Fibroblast of lung (primary cell): ENCODE measurements at regions not wholly inside any gene's neighbourhood (a gene's known extent, or its start where the extent isn't known, plus 50 kb on each side); places are given as distances from the start of the nearest gene placed in this dataset.

Experiments
- DNase-seq, 2 donors: peaks; one replicate each; pipeline versions ENCODE4 v3.0.0 to v3.0.0-alpha.2; 2010; ENCODE audit warnings: low read depth in 2 of 2
- H2AFZ ChIP-seq: 2 replicates; pipeline ENCODE4 v1.5.1; 2012; ENCODE audit warnings: low read length, control low read depth, inconsistent platforms
- H3K27ac ChIP-seq: 2 replicates; pipeline ENCODE4 v1.5.1; 2011; ENCODE audit warnings: low read length, control low read depth; ENCODE audit not compliant: insufficient read depth
- H3K27me3 ChIP-seq: 2 replicates; pipeline ENCODE4 v1.5.1; 2011; ENCODE audit warnings: mild to moderate bottlenecking, low read length; ENCODE audit not compliant: control insufficient read depth, insufficient read depth
- H3K36me3 ChIP-seq: 2 replicates; pipeline ENCODE4 v1.5.1; 2011; ENCODE audit warnings: low read length; ENCODE audit not compliant: control insufficient read depth, insufficient read depth
- H3K4me1 ChIP-seq: 2 replicates; pipeline ENCODE4 v1.5.1; 2011; ENCODE audit warnings: low read length; ENCODE audit not compliant: control insufficient read depth, insufficient read depth; ENCODE audit errors: extremely low read depth
- H3K4me2 ChIP-seq: 2 replicates; pipeline ENCODE4 v1.5.1; 2011; ENCODE audit warnings: low read length, control low read depth; ENCODE audit not compliant: insufficient read depth; ENCODE audit errors: extremely low read depth
- H3K4me3 ChIP-seq, 4 experiments: fragments of 200-600 bp in 1 of 4; sonication (generic) in 1 of 4; replicated peaks in 1 of 4; 2 replicates each; pipeline ENCODE4 v1.5.1; 2011 to 2016; ENCODE audit warnings: low read length in 4 of 4, low read depth in 3 of 4, mild to moderate bottlenecking in 3 of 4, control low read depth in 2 of 4, inconsistent platforms in 1 of 4, mixed read lengths in 1 of 4; ENCODE audit not compliant: insufficient read depth in 1 of 4; ENCODE audit errors: control extremely low read depth in 1 of 4
- H3K79me2 ChIP-seq: 2 replicates; pipeline ENCODE4 v1.5.1; 2012; ENCODE audit warnings: mild to moderate bottlenecking, low read length, inconsistent platforms; ENCODE audit not compliant: control insufficient read depth, insufficient read depth
- H3K9ac ChIP-seq: 2 replicates; pipeline ENCODE4 v1.5.1; 2011; ENCODE audit warnings: mild to moderate bottlenecking, low read length, control low read depth; ENCODE audit not compliant: insufficient read depth
- H3K9me3 ChIP-seq: 2 replicates; pipeline ENCODE4 v1.5.1; 2012; ENCODE audit warnings: low read depth, low read length; ENCODE audit not compliant: control insufficient read depth, insufficient read depth
- H4K20me1 ChIP-seq: 2 replicates; pipeline ENCODE4 v1.5.1; 2011; ENCODE audit warnings: low read length; ENCODE audit not compliant: control insufficient read depth, insufficient read depth; ENCODE audit errors: extremely low read depth
- EZH2 ChIP-seq: IDR thresholded peaks from 2 replicates; pipeline ENCODE4 v1.5.1; 2012; ENCODE audit warnings: low read length, control low read depth, mild to moderate bottlenecking; ENCODE audit errors: missing control alignments
- TF ChIP-seq, protein P1 (sequence below), 2 donors: IDR thresholded peaks in 1 of 2; conservative IDR thresholded peaks in 1 of 2; 1 replicate in 1 of 2; 2 replicates in 1 of 2; pipeline ENCODE4 v1.5.1; 2011 to 2012; ENCODE audit warnings: low read length in 2 of 2, control low read depth in 1 of 2, inconsistent platforms in 1 of 2, low read depth in 1 of 2, mild to moderate bottlenecking in 1 of 2

DNA sequence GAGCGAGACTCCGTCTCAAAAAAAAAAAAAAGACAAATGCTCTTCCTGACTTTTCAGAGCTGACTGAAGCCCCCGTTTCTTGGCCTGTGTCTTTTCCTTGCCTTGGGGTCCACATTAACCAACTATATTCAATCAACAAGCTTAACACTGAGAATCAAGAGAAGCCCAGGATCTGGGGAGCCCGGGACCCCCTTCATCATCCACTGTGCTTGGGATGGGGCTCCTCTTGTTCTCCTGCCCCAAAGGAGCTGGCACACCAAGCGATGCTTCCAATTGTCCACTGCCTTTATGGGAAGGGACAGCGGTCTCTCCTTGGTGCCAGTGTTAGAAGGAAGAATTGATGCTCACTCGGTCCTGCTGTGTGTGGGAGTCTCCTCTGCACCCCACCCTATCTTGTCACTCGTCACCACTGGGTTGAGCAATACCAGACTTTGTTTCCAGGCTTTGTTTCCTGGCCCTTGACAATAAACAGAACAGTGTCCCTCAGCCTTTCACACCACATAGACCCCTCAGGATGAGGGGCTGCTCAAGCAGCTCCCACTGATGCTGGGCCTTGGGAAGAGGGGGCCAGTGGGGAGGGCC lies 146.7 kb downstream of the KCNJ12 start:
- DNase-seq: no peak
- H4K20me1 ChIP-seq: no peaks in the 10 kb centered on the region

DNA sequence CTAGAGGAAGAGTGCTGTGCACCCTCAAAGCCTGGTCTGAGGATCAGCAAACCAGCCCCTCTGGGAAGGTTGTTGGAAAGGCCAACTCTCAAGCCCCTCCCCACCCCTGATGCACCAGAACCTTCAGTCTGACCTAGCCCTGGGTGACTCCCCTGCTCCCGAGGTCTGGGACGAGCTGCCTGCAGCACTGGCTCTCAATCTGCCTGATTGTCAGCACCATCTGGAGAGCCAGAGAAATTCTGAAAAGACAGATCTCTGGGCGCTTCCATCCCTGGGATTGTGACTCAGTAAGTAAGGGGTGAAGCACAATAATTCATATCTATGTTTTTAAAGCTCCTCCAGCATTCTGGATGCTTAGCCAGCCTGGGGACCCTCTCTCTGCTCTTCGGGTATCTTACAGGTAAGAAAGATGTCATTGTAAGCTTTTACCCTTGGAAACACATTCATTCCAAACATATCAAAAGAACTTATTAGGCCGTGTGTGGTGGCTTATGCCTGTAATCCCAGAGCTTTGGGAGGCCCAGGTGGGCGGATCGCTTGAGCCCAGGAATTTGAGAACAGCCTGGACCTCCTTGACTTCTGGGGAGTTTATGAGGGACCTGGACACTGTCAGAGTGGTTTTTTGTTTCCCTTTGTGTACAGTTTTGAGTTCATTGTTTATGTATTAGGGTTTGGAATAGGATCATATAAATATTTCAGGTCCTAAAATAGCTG lies 147.5 kb downstream of the KCNJ12 start:
- TF ChIP-seq, protein P1, sequence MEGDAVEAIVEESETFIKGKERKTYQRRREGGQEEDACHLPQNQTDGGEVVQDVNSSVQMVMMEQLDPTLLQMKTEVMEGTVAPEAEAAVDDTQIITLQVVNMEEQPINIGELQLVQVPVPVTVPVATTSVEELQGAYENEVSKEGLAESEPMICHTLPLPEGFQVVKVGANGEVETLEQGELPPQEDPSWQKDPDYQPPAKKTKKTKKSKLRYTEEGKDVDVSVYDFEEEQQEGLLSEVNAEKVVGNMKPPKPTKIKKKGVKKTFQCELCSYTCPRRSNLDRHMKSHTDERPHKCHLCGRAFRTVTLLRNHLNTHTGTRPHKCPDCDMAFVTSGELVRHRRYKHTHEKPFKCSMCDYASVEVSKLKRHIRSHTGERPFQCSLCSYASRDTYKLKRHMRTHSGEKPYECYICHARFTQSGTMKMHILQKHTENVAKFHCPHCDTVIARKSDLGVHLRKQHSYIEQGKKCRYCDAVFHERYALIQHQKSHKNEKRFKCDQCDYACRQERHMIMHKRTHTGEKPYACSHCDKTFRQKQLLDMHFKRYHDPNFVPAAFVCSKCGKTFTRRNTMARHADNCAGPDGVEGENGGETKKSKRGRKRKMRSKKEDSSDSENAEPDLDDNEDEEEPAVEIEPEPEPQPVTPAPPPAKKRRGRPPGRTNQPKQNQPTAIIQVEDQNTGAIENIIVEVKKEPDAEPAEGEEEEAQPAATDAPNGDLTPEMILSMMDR (conservative IDR thresholded peaks at IDR 0.05 in 1 of 2, IDR thresholded peaks at IDR 0.05 in 1 of 2; ENCODE audit: low read depth in 1 of 2, low read length in 2 of 2): no peak
- no peak for TF ChIP-seq EZH2
- Histone ChIP-seq H3K9me3 (no peaks in the 10 kb centered on the region), H4K20me1 (no peaks in the 10 kb centered on the region), H3K9ac (no peak overlapping the region), H3K4me2 (no peak overlapping the region), H3K4me3 (no peak overlapping the region), H3K36me3 (no peaks in the 10 kb centered on the region), H3K4me1 (no peaks in the 10 kb centered on the region), H3K27ac (no peak overlapping the region), H2AFZ (no peak overlapping the region), H3K79me2 (no peaks in the 10 kb centered on the region), H3K27me3 (peaks cover 2% of the 10 kb centered on the region)
- no peak for DNase-seq

More for the DNA sequence above, 146.7 kb downstream of the KCNJ12 start:
- Histone ChIP-seq H3K9ac (no peak overlapping the region), H3K79me2 (no peaks in the 10 kb centered on the region), H3K27ac (no peak overlapping the region), H2AFZ (no peak overlapping the region), H3K4me2 (no peak overlapping the region), H3K4me3 (no peak overlapping the region), H3K4me1 (no peaks in the 10 kb centered on the region), H3K27me3 (peaks cover 2% of the 10 kb centered on the region), H3K9me3 (no peaks in the 10 kb centered on the region), H3K36me3 (no peaks in the 10 kb centered on the region)
- no peak for TF ChIP-seq EZH2
- TF ChIP-seq, protein P1 (conservative IDR thresholded peaks at IDR 0.05 in 1 of 2, IDR thresholded peaks at IDR 0.05 in 1 of 2; ENCODE audit: low read depth in 1 of 2, low read length in 2 of 2): no peak

DNA sequence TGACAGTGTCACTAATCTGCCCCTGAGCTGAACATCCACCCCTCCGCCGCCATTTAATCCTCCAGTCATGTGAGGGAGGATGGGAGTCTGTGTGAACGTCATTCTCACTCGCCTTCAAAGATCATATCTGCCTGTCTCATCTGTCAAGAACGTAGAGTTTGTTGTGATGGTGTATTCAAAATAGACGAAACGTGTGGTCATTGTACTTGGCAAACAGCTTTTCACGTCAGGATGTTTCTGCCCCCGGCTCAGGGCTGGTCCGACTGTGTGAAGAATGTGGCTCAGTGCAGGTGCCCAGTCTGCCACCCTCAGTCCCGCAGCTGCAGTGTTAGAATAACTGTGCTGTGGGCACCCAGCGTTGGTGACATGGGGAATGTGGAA lies 148.0 kb downstream of the KCNJ12 start:
- Histone ChIP-seq H3K9me3 (no peaks in the 10 kb centered on the region), H2AFZ (no peak overlapping the region), H3K9ac (no peak overlapping the region), H3K27ac (no peak overlapping the region), H4K20me1 (no peaks in the 10 kb centered on the region), H3K27me3 (peaks cover under 1% of the 10 kb centered on the region), H3K4me2 (no peak overlapping the region), H3K36me3 (no peaks in the 10 kb centered on the region), H3K4me1 (no peaks in the 10 kb centered on the region), H3K79me2 (no peaks in the 10 kb centered on the region), H3K4me3 (no peak overlapping the region)
- TF ChIP-seq, protein P1 (conservative IDR thresholded peaks at IDR 0.05 in 1 of 2, IDR thresholded peaks at IDR 0.05 in 1 of 2; ENCODE audit: low read depth in 1 of 2, low read length in 2 of 2): no peak
- TF ChIP-seq EZH2: no peak
- peak in 1 of 2 donors; percentile 42 for DNase-seq
